ENCODE measurements at regions not wholly inside any gene's neighbourhood (a gene's known extent, or its start where the extent isn't known, plus 50 kb on each side); places are given as distances from the start of the nearest gene placed in this dataset.

DNA sequence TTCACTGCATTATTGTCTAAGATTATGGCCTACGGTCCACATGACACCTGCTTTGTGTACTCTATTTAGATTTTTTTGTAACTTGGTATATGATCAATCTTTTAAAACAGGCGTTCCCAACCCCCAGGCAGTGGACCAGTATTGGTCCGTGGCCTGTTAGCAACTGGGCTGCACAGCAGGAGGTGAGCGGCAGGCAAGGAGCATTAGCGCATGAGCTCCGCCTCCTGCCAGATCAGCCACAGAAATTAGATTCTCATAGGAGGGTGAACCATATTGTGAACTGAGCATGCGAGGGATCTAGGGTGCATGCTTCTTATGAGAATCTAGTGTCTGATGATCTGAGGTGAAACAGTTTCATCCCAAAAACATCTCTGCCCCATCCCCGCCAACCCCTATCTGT is 228.4 kb upstream of the NR5A2 start:
- no peak overlapping the region for H3K27ac ChIP-seq (ENCODE audit: low read depth, low read length)
- no peak overlapping the region for H3K4me2 ChIP-seq (ENCODE audit: low read length)
- H3K4me1 ChIP-seq (ENCODE audit: insufficient read depth, low read length), result no peaks in the 10 kb centered on the region
- no peak overlapping the region for H2AFZ ChIP-seq (ENCODE audit: low read depth, low read length)
- no peaks in the 10 kb centered on the region for H3K36me3 ChIP-seq (ENCODE audit: insufficient read depth, low read length)
- Mint-ChIP-seq H3K36me3 (ENCODE audit: low read depth, unreplicated experiment) (no peaks in the 10 kb centered on the region), H3K9me3 (ENCODE audit: unreplicated experiment) (no peaks in the 10 kb centered on the region), H3K27ac (ENCODE audit: unreplicated experiment) (no peak overlapping the region), H3K27me3 (ENCODE audit: low read depth, unreplicated experiment) (no peaks in the 10 kb centered on the region), H3K4me1 (ENCODE audit: low read depth, unreplicated experiment) (no peaks in the 10 kb centered on the region), H3K4me3 (ENCODE audit: unreplicated experiment) (no peak overlapping the region)
- H3K9me3 ChIP-seq (ENCODE audit: insufficient read depth, low read depth, low read length), result no peaks in the 10 kb centered on the region
- H3K27me3 ChIP-seq (ENCODE audit: insufficient read depth, low read length), result no peaks in the 10 kb centered on the region
- FAIRE-seq (no peak), DNase-seq (ENCODE audit: low read depth) (no peak)
- no peaks in the 10 kb centered on the region for H3K79me2 ChIP-seq (ENCODE audit: insufficient read depth, low read length)
- no peak overlapping the region for H3K9ac ChIP-seq (ENCODE audit: low read length)
- no peaks in the 10 kb centered on the region for H4K20me1 ChIP-seq (ENCODE audit: insufficient read depth, low read length)
- no peak overlapping the region for H3K4me3 ChIP-seq (ENCODE audit: insufficient read depth, low read depth, low read length)
- no peak for TF ChIP-seq EZH2 (IDR thresholded peaks at IDR 0.05; ENCODE audit: insufficient read depth, low read length)
- no peak for TF ChIP-seq CTCF (IDR thresholded peaks at IDR 0.05; ENCODE audit: insufficient read depth, low read depth, low read length)

- Histone ChIP-seq H3K9me3 (ENCODE audit: insufficient read depth, low read depth, low read length) (no peaks in the 10 kb centered on the region), H3K27ac (ENCODE audit: low read depth, low read length) (no peak overlapping the region), H4K20me1 (ENCODE audit: insufficient read depth, low read length) (no peaks in the 10 kb centered on the region), H3K4me2 (ENCODE audit: low read length) (no peak overlapping the region), H2AFZ (ENCODE audit: low read depth, low read length) (no peak overlapping the region), H3K9ac (ENCODE audit: low read length) (no peak overlapping the region), H3K27me3 (ENCODE audit: insufficient read depth, low read length) (no peaks in the 10 kb centered on the region), H3K4me1 (ENCODE audit: insufficient read depth, low read length) (no peaks in the 10 kb centered on the region), H3K36me3 (ENCODE audit: insufficient read depth, low read length) (no peaks in the 10 kb centered on the region), H3K79me2 (ENCODE audit: insufficient read depth, low read length) (no peaks in the 10 kb centered on the region), H3K4me3 (ENCODE audit: insufficient read depth, low read depth, low read length) (no peak overlapping the region)
- no peak for DNase-seq (ENCODE audit: low read depth)
- Mint-ChIP-seq H3K4me3 (ENCODE audit: unreplicated experiment) (no peak overlapping the region), H3K27ac (ENCODE audit: unreplicated experiment) (no peak overlapping the region), H3K4me1 (ENCODE audit: low read depth, unreplicated experiment) (peaks cover 7% of the 10 kb centered on the region), H3K9me3 (ENCODE audit: unreplicated experiment) (no peaks in the 10 kb centered on the region), H3K36me3 (ENCODE audit: low read depth, unreplicated experiment) (no peaks in the 10 kb centered on the region), H3K27me3 (ENCODE audit: low read depth, unreplicated experiment) (no peaks in the 10 kb centered on the region)
- TF ChIP-seq EZH2 (IDR thresholded peaks at IDR 0.05; ENCODE audit: insufficient read depth, low read length), result no peak
- TF ChIP-seq CTCF (IDR thresholded peaks at IDR 0.05; ENCODE audit: insufficient read depth, low read depth, low read length), result no peak
- FAIRE-seq, result no peak
Observed at GRCh38 chr1:199804526-199804925, 223.0 kb upstream of the NR5A2 start.

DNA sequence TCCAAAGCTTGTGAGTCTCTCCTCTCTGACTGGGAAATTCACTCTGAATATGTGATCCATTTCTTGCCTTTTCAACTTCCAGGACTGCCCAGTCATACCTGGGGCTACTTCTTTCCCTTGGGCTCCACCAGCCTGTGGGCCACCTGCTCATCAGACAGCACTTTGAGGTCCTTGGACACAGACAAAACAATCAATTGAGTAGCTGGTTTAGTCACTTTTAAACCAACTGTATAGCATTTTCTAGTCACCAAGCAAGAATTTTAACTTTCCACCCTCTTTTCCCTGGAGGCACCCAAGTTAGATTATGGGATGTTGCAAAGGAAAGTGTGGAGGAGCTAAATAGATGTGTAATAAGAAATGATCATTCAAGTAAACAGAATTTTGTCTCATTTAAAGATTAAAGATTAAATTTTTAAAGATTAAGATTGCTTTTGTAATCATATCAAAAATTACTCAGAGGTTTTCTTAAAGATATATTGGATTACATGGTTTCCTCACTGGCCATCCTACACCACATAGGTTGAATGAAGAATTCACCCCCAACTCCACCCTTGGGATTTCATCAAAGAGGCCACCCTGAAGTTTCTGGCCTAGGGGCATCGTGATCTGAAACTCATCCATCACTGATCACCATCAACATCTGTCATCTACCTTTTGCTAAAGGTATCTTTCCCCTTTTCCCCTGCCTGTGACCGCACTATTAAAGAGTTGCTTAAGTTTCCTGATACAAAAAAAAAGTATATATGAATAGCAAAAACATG is 219.2 kb upstream of the NR5A2 start:
- Histone ChIP-seq H3K79me2 (ENCODE audit: insufficient read depth, low read length) (no peaks in the 10 kb centered on the region), H3K9me3 (ENCODE audit: insufficient read depth, low read depth, low read length) (no peaks in the 10 kb centered on the region), H4K20me1 (ENCODE audit: insufficient read depth, low read length) (no peaks in the 10 kb centered on the region), H3K36me3 (ENCODE audit: insufficient read depth, low read length) (no peaks in the 10 kb centered on the region), H3K4me1 (ENCODE audit: insufficient read depth, low read length) (no peaks in the 10 kb centered on the region), H2AFZ (ENCODE audit: low read depth, low read length) (no peak overlapping the region), H3K4me3 (ENCODE audit: insufficient read depth, low read depth, low read length) (no peak overlapping the region), H3K27me3 (ENCODE audit: insufficient read depth, low read length) (no peaks in the 10 kb centered on the region), H3K4me2 (ENCODE audit: low read length) (no peak overlapping the region), H3K9ac (ENCODE audit: low read length) (no peak overlapping the region), H3K27ac (ENCODE audit: low read depth, low read length) (no peak overlapping the region)
- Mint-ChIP-seq H3K27me3 (ENCODE audit: low read depth, unreplicated experiment) (no peaks in the 10 kb centered on the region), H3K9me3 (ENCODE audit: unreplicated experiment) (no peaks in the 10 kb centered on the region), H3K4me3 (ENCODE audit: unreplicated experiment) (no peak overlapping the region), H3K27ac (ENCODE audit: unreplicated experiment) (no peak overlapping the region), H3K4me1 (ENCODE audit: low read depth, unreplicated experiment) (peaks cover 7% of the 10 kb centered on the region), H3K36me3 (ENCODE audit: low read depth, unreplicated experiment) (no peaks in the 10 kb centered on the region)
- no peak for DNase-seq (ENCODE audit: low read depth)
- FAIRE-seq, result no peak
- TF ChIP-seq EZH2 (IDR thresholded peaks at IDR 0.05; ENCODE audit: insufficient read depth, low read length), result no peak
- no peak for TF ChIP-seq CTCF (IDR thresholded peaks at IDR 0.05; ENCODE audit: insufficient read depth, low read depth, low read length)

All from astrocyte (in vitro differentiated cells and primary cell).